LNCaP clone FGC (cell line): ENCODE measurements at regions not wholly inside any gene's neighbourhood (a gene's known extent, or its start where the extent isn't known, plus 50 kb on each side); places are given as distances from the start of the nearest gene placed in this dataset.

Experiments
- DNase-seq: peaks from one replicate; pipeline ENCODE4 v3.0.0-alpha.2; 2011; ENCODE audit warnings: low read depth
- H3K4me3 ChIP-seq: 2 replicates; pipeline ENCODE4 v1.5.1; 2011; ENCODE audit warnings: mild to moderate bottlenecking, low read depth, low read length, control low read depth
- TF ChIP-seq, protein P1 (sequence below): IDR thresholded peaks from 2 replicates; pipeline ENCODE4 v1.5.1; 2012; ENCODE audit warnings: mild to moderate bottlenecking; ENCODE audit not compliant: control insufficient read depth, insufficient read depth; ENCODE audit errors: extremely low read depth

DNA sequence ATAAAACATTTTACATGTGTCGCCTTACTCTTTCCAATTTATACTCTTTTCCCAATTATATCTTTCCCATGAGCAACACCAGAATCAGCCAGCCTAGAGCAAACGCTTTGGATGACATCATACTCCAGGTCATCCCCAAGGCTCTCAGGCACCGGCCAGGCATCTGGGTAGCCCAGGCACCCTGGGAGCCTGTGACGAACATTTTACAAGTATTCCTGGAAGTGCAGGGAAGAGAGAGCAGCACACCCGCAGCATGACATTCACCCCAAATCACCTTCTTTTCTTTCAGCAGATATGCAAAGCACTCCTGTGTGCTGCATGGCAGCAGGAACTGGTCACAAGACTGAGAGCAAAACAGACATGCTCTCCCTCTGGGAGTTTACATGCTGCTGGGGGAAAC is 75.7 kb upstream of the SMIM23 start:
- TF ChIP-seq, protein P1, sequence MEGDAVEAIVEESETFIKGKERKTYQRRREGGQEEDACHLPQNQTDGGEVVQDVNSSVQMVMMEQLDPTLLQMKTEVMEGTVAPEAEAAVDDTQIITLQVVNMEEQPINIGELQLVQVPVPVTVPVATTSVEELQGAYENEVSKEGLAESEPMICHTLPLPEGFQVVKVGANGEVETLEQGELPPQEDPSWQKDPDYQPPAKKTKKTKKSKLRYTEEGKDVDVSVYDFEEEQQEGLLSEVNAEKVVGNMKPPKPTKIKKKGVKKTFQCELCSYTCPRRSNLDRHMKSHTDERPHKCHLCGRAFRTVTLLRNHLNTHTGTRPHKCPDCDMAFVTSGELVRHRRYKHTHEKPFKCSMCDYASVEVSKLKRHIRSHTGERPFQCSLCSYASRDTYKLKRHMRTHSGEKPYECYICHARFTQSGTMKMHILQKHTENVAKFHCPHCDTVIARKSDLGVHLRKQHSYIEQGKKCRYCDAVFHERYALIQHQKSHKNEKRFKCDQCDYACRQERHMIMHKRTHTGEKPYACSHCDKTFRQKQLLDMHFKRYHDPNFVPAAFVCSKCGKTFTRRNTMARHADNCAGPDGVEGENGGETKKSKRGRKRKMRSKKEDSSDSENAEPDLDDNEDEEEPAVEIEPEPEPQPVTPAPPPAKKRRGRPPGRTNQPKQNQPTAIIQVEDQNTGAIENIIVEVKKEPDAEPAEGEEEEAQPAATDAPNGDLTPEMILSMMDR, result no peak
- no peak for DNase-seq
- no peak overlapping the region for H3K4me3 ChIP-seq

DNA sequence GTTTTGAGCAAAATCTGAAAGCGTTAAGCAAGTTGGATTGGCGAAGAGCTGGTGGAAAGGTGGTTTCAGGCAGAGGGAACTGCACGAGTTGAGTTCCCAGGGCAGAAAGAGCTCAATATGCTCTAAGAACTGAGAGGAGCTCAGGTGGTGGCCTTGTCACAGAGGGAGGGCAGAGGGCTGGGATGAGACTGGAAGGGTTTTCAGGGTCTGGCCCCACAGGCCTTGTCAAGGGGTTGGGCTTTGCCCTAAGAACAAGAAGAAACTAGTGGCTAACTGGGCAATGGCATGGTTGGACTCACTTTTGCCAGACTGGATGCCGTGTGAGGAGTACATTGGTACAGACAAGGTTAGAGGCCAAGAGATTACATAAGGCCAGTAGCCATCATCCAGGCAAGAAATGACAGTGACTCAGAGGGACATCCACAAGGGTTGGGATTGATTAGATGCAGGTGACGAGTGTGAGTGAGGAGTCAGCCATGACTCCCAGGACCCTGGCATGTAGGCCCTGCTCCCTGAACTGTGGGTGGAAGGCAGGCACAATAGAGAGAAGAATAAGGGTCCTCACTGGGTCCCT is 75.1 kb upstream of the SMIM23 start:
- no peak for DNase-seq
- TF ChIP-seq, protein P1, result no peak
- H3K4me3 ChIP-seq, result no peak overlapping the region

DNA sequence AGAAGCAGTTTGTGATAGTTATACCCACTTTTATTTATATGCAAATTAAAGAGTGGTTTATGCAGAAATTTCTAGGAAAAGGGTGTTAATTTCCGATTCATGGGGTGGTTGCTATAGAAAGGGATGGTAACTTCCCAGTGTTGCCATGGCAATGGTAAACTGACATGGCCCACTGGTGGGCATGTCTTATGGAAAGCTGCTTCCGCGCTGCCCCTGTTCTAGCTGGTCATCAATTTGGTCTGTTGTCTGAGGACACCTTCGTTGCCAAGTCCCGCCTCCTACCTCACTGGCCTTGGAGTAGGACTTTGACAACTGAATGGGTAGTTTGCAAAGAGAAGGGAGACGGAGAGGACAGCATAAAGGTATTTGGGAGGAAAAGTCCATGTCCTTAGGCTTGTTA is 74.0 kb upstream of the SMIM23 start:
- DNase-seq, result no peak
- TF ChIP-seq, protein P1, result no peak

DNA sequence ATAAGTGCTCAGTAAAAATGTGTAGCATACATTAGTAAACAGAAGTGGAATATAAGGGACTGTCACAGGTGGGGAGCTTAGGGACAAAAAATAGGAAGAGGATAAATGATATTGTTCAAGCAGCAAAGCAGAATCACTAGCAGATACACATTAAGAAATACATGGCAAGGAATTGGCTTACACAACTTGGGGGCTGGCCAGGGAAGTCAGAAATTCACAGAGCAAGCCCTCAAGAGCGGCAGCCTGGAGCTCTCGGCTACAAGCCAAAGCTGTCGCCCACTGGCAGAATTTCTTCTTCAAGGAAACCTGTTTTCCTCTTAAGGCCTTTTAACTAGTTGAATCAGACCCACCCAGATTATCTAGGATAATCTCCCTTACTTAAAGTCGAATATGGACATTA is 73.0 kb upstream of the SMIM23 start:
- DNase-seq, result no peak
- H3K4me3 ChIP-seq, result no peak overlapping the region
- TF ChIP-seq, protein P1, result no peak

More for the DNA sequence above, 74.0 kb upstream of the SMIM23 start:
- no peak overlapping the region for H3K4me3 ChIP-seq

DNA sequence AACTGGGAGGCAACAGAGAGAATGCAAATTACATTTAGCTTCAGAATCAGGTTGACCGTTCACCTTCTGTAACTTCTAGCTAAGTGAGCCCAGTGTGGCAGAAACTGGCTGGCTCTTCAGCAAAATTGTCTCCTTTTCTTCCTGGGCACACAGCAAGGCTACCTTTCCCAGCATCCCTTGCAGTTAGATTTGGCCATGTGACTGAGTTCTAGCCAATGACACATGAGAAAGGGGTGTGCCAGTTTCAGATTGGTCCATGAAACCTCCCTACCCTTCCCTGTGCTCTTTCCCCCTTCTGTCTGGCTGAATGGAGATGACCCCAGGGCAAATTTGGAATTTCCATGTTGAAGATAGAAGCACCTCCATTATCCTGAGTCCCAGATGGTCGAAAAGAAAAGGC is 72.5 kb upstream of the SMIM23 start:
- no peak overlapping the region for H3K4me3 ChIP-seq
- TF ChIP-seq, protein P1, result no peak
- DNase-seq, result no peak

DNA sequence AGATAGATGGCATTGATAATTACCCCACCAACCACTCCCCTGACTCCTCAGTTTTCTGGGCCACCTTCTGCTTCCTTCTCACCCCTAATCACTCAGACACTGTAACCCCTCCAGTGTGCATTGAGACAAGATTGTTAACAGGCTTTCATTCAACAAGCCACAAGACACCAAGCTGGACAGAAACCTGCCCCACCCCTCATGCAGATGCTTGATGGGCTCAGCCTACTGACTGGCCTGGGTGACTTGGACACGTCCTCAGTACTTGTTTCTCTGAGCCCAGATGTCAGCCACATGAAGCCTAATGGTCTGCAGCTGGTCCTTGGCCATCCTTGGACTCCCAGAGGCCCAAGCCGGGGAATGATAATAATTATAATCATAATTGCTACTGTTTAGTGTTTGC is 71.4 kb upstream of the SMIM23 start:
- H3K4me3 ChIP-seq, result no peak overlapping the region
- DNase-seq, result no peak
- TF ChIP-seq, protein P1, result no peak

DNA sequence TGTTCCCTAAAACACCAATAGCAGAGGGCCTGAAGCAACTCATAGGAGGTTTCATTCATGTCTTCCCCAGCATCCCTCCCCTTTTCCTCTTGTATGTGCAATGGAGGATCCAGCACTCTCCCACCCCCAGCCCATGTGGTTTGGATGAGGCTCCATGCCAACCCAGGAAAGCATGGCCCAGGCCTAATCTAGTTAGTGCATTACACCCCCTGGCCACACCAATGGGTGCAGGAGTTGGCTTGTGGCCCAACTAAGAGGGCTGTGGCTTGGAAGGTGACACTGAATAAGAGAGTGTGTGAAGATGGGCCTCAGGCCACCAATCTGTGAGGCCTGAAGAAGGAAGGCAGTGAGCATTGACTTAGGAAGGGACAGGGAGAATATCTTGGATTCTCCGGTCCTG is 70.8 kb upstream of the SMIM23 start:
- TF ChIP-seq, protein P1, result no peak

More for the DNA sequence above, 70.8 kb upstream of the SMIM23 start:
- no peak overlapping the region for H3K4me3 ChIP-seq
- DNase-seq, result no peak
